Adrenal gland (tissue), 5 donors: ENCODE measurements at regions not wholly inside any gene's neighbourhood (a gene's known extent, or its start where the extent isn't known, plus 50 kb on each side); places are given as distances from the start of the nearest gene placed in this dataset.

Experiments used
- POLR2A ChIP-seq, 2 donors: fragments of 450-650 bp; IDR thresholded peaks; one replicate each; pipeline ENCODE4 v1.6.1; 2017; ENCODE audit warnings: antibody characterized with exemption in 2 of 2, mild to moderate bottlenecking in 2 of 2, moderate library complexity in 1 of 2
- TF ChIP-seq, protein P1 (sequence below), 6 experiments: fragments of 450-650 bp in 4 of 6; fragments of 200-600 bp in 2 of 6; sonication (generic) in 1 of 6; IDR thresholded peaks; 1 replicate in 5 of 6; 2 replicates in 1 of 6; pipeline versions ENCODE4 v1.5.1 to v1.8.0; 2016 to 2021; ENCODE audit warnings: antibody characterized with exemption in 6 of 6, mild to moderate bottlenecking in 2 of 6, moderate library complexity in 1 of 6
- donor health status: DM: no; HTN: no; CAD: no.

DNA sequence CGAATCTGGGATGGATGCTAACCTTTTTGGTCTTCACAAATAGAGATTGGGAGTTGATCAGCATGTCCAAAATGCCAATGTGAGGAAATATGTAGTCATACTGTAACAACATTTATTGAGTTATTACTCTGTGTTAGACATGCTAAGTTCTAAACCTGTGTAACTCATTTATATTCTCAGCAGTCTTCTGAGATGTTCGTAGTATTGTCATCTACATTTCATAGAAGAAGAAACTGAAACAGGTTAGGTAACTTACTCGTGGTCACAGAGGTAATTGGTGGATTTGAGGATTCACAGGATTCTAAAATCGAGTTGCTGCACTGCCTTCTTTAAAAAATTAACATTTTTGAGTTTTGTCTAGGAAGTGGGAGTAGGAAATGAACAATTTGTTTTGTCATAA, 162.1 kb downstream of the UBE2E3 start:
- TF ChIP-seq POLR2A (IDR thresholded peaks at IDR 0.05): no peak
- TF ChIP-seq, protein P1, sequence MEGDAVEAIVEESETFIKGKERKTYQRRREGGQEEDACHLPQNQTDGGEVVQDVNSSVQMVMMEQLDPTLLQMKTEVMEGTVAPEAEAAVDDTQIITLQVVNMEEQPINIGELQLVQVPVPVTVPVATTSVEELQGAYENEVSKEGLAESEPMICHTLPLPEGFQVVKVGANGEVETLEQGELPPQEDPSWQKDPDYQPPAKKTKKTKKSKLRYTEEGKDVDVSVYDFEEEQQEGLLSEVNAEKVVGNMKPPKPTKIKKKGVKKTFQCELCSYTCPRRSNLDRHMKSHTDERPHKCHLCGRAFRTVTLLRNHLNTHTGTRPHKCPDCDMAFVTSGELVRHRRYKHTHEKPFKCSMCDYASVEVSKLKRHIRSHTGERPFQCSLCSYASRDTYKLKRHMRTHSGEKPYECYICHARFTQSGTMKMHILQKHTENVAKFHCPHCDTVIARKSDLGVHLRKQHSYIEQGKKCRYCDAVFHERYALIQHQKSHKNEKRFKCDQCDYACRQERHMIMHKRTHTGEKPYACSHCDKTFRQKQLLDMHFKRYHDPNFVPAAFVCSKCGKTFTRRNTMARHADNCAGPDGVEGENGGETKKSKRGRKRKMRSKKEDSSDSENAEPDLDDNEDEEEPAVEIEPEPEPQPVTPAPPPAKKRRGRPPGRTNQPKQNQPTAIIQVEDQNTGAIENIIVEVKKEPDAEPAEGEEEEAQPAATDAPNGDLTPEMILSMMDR (IDR thresholded peaks at IDR 0.05): no peak
